HL-60 (cell line): ENCODE measurements at regions not wholly inside any gene's neighbourhood (a gene's known extent, or its start where the extent isn't known, plus 50 kb on each side); places are given as distances from the start of the nearest gene placed in this dataset.
A peak's percentile ranks its signal among the peaks of the same experiment; 100 is the strongest.

Experiments used
- DNase-seq, 2 experiments: peaks; one replicate each; pipeline ENCODE4 v3.0.0-alpha.2; 2010 to 2020; ENCODE audit warnings: low read depth in 1 of 2, low spot score in 1 of 2
- H3K27ac ChIP-seq: fragments of 250-450 bp; sonication (Bioruptor Pico); replicated peaks from 2 replicates; pipeline ENCODE4 v1.5.1; 2020; ENCODE audit warnings: mild to moderate bottlenecking, moderate library complexity
- H3K27me3 ChIP-seq: fragments of 250-450 bp; sonication (Bioruptor Pico); 2 replicates; pipeline ENCODE4 v1.5.1; 2021; ENCODE audit warnings: mild to moderate bottlenecking, moderate library complexity; ENCODE audit not compliant: insufficient read depth, poor library complexity, severe bottlenecking
- H3K4me3 ChIP-seq: replicated peaks from 2 replicates; pipeline ENCODE4 v1.5.1; 2011; ENCODE audit warnings: mild to moderate bottlenecking, control low read depth, low read length; ENCODE audit not compliant: insufficient read depth
- GABPA ChIP-seq: IDR thresholded peaks from 2 replicates; pipeline ENCODE4 v1.6.1; 2012; ENCODE audit warnings: low read depth
- POLR2AphosphoS5 ChIP-seq: IDR thresholded peaks from 2 replicates; pipeline ENCODE4 v1.6.1; 2012; ENCODE audit warnings: low read depth
- SPI1 ChIP-seq: IDR thresholded peaks from 2 replicates; pipeline ENCODE4 v1.6.1; 2012; ENCODE audit warnings: low read depth, mild to moderate bottlenecking, borderline replicate concordance
- TF ChIP-seq, protein P1 (sequence below): IDR thresholded peaks from 2 replicates; pipeline ENCODE4 v1.6.1; 2012; ENCODE audit warnings: low read depth; ENCODE audit not compliant: insufficient replicate concordance
- TF ChIP-seq, protein P2 (sequence below): IDR thresholded peaks from one replicate; pipeline ENCODE4 v1.5.1; 2011; ENCODE audit warnings: low read length, control low read depth, inconsistent platforms; ENCODE audit not compliant: insufficient read depth

DNA sequence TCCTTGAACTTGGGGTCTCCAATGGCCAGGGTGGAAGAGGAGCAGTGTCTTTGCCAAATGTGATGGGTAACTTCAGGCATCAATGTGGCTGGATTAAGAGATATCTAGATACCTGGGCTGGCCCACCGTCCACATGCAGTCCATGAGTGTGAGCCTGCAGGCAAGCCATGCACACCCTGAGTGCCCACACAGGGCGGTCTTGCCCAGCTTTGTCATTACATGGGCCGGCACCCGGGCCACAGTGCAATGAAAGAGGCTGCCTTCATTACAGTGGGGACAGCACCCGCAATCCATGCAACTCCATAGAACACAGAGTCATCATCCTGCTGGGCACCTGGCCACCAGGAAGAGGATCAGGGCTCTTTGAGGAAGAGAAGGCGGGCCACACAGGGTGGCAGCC is 263.8 kb upstream of the IRX1 start:
- Histone ChIP-seq H3K27ac (no peak overlapping the region), H3K4me3 (no peak overlapping the region), H3K27me3 (no peaks in the 10 kb centered on the region)
- TF ChIP-seq GABPA: no peak
- TF ChIP-seq POLR2AphosphoS5: no peak
- TF ChIP-seq, protein P1, sequence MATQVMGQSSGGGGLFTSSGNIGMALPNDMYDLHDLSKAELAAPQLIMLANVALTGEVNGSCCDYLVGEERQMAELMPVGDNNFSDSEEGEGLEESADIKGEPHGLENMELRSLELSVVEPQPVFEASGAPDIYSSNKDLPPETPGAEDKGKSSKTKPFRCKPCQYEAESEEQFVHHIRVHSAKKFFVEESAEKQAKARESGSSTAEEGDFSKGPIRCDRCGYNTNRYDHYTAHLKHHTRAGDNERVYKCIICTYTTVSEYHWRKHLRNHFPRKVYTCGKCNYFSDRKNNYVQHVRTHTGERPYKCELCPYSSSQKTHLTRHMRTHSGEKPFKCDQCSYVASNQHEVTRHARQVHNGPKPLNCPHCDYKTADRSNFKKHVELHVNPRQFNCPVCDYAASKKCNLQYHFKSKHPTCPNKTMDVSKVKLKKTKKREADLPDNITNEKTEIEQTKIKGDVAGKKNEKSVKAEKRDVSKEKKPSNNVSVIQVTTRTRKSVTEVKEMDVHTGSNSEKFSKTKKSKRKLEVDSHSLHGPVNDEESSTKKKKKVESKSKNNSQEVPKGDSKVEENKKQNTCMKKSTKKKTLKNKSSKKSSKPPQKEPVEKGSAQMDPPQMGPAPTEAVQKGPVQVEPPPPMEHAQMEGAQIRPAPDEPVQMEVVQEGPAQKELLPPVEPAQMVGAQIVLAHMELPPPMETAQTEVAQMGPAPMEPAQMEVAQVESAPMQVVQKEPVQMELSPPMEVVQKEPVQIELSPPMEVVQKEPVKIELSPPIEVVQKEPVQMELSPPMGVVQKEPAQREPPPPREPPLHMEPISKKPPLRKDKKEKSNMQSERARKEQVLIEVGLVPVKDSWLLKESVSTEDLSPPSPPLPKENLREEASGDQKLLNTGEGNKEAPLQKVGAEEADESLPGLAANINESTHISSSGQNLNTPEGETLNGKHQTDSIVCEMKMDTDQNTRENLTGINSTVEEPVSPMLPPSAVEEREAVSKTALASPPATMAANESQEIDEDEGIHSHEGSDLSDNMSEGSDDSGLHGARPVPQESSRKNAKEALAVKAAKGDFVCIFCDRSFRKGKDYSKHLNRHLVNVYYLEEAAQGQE: no peak
- TF ChIP-seq, protein P2, sequence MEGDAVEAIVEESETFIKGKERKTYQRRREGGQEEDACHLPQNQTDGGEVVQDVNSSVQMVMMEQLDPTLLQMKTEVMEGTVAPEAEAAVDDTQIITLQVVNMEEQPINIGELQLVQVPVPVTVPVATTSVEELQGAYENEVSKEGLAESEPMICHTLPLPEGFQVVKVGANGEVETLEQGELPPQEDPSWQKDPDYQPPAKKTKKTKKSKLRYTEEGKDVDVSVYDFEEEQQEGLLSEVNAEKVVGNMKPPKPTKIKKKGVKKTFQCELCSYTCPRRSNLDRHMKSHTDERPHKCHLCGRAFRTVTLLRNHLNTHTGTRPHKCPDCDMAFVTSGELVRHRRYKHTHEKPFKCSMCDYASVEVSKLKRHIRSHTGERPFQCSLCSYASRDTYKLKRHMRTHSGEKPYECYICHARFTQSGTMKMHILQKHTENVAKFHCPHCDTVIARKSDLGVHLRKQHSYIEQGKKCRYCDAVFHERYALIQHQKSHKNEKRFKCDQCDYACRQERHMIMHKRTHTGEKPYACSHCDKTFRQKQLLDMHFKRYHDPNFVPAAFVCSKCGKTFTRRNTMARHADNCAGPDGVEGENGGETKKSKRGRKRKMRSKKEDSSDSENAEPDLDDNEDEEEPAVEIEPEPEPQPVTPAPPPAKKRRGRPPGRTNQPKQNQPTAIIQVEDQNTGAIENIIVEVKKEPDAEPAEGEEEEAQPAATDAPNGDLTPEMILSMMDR: no peak
- TF ChIP-seq SPI1: no peak
- no peak for DNase-seq

GRCh38 chr5:3330442-3330841 is 265.2 kb upstream of the IRX1 start:
- no peak overlapping the region for H3K4me3 ChIP-seq
- no peak for TF ChIP-seq SPI1
- DNase-seq: no peak
- no peaks in the 10 kb centered on the region for H3K27me3 ChIP-seq
- no peak overlapping the region for H3K27ac ChIP-seq

DNA sequence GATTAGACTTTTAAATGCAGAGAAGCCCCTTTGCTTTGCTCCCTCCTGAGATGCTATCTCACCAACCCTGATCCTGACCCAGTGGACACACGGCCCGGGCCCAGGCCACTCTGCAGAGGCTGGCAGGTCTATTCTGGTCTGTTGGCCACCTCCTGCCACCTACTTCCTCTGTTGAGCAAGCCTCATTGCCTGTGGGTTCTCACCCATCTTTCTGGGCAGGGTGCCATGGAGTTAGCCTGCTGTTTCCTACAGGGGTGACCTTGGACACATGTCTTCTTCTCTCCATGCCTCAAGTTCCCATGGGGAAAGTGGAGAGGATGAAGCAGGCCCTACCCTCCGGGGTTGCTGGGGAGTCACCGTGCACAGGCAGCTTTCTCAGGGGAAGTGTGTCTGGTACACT is 266.2 kb upstream of the IRX1 start:
- Histone ChIP-seq H3K4me3 (no peak overlapping the region), H3K27me3 (no peaks in the 10 kb centered on the region), H3K27ac (no peak overlapping the region)
- peak in 1 of 2 experiments; percentile 55 for DNase-seq
- no peak for TF ChIP-seq POLR2AphosphoS5
- TF ChIP-seq, protein P1: no peak
- TF ChIP-seq, protein P2: no peak
- no peak for TF ChIP-seq GABPA
- TF ChIP-seq SPI1: no peak

GRCh38 chr5:3326841-3327232 is 268.8 kb upstream of the IRX1 start:
- TF ChIP-seq SPI1 (no peak), GABPA (no peak), POLR2AphosphoS5 (no peak)
- TF ChIP-seq, protein P1: no peak
- TF ChIP-seq, protein P2: no peak
- Histone ChIP-seq H3K27me3 (no peaks in the 10 kb centered on the region), H3K27ac (no peak overlapping the region), H3K4me3 (no peak overlapping the region)
- no peak for DNase-seq
